Lower leg skin (tissue), 3 donors: ENCODE measurements at regions not wholly inside any gene's neighbourhood (a gene's known extent, or its start where the extent isn't known, plus 50 kb on each side); places are given as distances from the start of the nearest gene placed in this dataset.
A peak's percentile ranks its signal among the peaks of the same experiment; 100 is the strongest.

Experiments used
- CTCF ChIP-seq, 3 donors: fragments of 450-650 bp; IDR thresholded peaks; one replicate each; pipeline ENCODE4 v1.5.1; 2016; ENCODE audit warnings: antibody characterized with exemption in 3 of 3, mild to moderate bottlenecking in 3 of 3, moderate library complexity in 2 of 3
- POLR2A ChIP-seq, 2 donors: fragments of 450-650 bp; IDR thresholded peaks; one replicate each; pipeline ENCODE4 v1.6.1; 2016 to 2017; ENCODE audit warnings: antibody characterized with exemption in 2 of 2, mild to moderate bottlenecking in 1 of 2, moderate library complexity in 1 of 2

- no peak for TF ChIP-seq POLR2A (IDR thresholded peaks at IDR 0.05)
- TF ChIP-seq CTCF (IDR thresholded peaks at IDR 0.05), result peak in 1 of 3 donors; percentile 35
Observed at GRCh38 chr14:59126714-59127436, 61.6 kb upstream of the DAAM1 start.
